RCC 7860 (cell line): ENCODE measurements at regions not wholly inside any gene's neighbourhood (a gene's known extent, or its start where the extent isn't known, plus 50 kb on each side); places are given as distances from the start of the nearest gene placed in this dataset.
A peak's percentile ranks its signal among the peaks of the same experiment; 100 is the strongest.
"Not testable (repeated sequence)": the region's sequence is repeated elsewhere in the genome, so short reads cannot be mapped to it uniquely, and the experiment has no call there.

Experiments
- DNase-seq: peaks from one replicate; pipeline ENCODE4 v3.0.0-alpha.2; 2015; ENCODE audit warnings: low spot score
- FAIRE-seq: peaks from 2 replicates; lab custom pipeline; 2012; peaks lifted over from hg19 to GRCh38; lab: Jason Lieb, UNC

DNA sequence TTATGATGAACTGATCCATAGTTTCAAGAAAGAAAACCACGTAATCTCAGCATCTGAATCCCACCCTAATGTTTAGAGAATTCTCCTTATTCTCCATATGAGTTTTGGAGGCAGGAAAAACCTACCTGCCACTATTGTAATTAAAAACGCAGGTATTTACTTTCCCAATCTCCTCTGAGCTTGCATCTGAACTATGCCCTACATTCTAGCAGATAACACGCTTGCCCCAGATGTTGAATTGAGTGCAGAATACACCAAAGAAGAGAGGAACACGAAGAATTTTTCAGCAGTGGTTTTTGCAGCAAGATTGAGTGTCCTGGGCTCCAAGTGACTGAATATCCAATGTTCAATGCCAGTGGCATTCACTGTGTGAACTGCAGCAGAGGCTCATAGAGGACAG lies 182.4 kb downstream of the COX18 start:
- FAIRE-seq, result no peak
- no peak for DNase-seq

DNA sequence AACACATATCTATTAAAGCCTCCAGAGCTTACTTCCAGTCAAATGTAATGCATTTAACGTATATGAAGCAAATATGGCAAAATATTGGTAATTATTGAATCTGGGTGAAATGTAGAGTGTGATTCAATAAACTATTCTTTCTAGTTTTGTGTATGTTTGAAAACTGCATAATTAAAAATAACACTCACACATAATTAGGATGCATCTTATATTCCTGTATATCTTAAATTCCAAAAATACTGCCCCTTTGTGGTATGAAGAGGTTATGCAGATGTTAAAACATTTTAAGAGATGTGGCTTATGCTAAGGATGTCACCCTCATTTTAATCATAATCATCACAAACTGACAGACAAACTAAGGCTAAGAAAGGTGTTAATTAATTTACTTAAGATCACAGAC lies 182.9 kb downstream of the COX18 start:
- no peak for DNase-seq
- peak; percentile 5 for FAIRE-seq

DNA sequence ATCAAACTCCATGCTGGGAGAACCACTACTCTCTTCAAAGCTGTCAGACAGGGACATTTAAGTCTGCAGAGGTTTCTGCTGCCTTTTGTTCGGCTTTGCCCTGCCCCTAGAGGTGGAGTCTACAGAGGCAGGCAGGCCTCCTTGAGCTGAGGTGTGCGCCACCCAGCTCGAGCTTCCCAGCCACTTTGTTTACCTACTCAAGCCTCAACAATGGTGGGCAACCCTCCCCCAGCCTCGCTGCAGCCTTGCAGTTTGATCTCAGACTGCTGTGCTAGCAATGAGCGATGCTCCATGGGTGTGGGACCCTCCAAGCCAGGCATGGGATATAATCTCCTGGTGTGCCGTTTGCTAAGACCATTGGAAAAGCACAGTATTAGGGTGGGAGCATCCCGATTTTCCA lies 185.3 kb downstream of the COX18 start:
- not testable (repeated sequence) for DNase-seq, FAIRE-seq

DNA sequence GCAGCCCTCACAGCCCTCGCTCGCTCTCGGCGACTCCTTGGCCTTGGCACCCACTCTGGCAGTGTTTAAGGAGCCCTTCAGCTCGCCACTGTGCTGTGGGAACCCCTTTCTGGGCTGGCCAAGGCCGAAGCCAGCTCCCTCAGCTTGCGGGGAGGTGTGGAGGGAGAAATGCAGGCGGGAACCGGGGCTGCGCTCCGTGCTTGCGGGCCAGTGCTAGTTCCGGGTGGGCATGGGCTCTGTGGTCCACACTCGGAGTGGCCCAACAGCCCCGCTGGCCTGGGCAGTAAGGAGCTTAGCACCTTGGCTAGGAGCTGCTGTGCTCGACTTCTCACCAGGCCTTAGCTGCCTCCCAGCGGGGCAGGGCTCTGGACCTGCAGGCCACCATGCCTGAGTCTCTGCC lies 192.6 kb downstream of the COX18 start:
- DNase-seq, result no peak
- no peak for FAIRE-seq

DNA sequence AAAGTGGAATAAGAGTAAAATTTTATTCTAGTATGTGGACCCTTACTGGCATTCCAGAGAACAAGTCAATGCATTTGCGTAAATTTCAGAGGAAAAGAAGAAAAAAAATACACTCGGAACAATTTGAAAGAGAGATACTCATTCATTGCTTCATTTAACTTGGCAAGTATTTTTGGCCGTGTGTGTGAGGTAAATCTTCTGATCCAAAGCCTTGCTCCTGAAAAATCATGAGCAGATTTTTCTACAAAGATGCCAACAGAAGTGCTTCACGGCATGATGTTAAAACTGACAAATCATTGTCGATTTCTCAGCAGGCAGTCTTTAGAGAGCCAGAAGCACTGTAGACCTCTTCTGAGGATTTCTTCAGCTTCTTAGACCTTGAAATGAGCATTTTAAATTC lies 194.0 kb downstream of the COX18 start:
- no peak for DNase-seq
- FAIRE-seq, result no peak

DNA sequence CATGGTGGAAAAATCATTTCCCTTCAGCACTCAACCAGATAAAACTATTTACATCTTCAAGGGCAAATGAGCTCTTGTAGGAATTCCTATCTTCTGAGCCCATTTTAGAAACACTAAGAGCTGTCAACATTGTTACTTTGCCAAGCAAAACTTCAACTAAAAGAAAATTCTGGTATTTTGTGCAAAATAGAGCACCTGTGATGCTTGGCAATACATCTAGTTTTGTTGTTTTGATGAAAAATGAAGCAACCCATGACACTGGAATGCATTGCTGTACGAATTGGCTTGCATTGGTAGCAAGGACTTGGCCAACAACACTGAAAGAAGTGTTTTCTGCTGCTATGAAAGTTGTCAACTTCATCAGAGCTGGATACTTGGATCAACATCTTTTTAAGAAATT lies 194.4 kb downstream of the COX18 start:
- DNase-seq (no peak), FAIRE-seq (no peak)

DNA sequence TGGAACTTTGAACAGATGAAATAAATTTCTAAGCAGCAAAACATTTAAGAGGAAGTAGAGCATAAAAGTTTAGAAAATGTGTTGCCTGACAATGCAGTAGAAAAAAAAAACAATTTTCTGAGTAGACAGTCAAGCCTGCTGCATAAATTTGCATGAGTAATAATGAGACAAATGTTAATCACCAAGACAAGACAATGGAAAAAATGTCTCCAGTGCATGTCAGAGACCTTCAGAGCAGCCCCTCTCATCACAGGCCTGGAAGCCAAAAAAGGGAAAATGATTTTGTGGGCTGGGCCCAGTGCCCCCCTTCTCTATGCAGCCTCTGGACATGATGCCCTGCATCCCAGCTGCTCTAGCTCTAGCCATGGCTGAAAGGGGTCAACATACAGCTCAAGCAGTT lies 204.6 kb downstream of the COX18 start:
- DNase-seq (no peak), FAIRE-seq (no peak)

DNA sequence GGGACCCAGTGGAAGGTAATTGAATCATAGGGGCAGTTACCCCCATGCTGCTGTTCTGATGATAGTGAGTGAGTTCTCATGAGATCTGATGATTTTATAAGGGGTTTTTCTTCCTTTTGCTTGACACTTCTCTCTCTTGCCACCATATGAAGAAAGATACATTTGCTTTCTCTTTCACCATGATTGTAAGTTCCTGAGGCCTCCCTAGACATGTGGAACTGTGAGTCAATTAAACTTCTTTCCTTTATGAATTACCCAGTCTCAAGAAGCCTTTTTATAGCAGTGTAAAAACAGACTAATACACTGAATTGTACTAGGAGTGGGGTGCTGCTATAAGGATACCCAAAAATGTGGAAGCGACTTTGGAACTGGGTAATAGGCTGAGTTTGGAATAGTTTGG lies 205.2 kb downstream of the COX18 start:
- FAIRE-seq, DNase-seq: not testable (repeated sequence)

DNA sequence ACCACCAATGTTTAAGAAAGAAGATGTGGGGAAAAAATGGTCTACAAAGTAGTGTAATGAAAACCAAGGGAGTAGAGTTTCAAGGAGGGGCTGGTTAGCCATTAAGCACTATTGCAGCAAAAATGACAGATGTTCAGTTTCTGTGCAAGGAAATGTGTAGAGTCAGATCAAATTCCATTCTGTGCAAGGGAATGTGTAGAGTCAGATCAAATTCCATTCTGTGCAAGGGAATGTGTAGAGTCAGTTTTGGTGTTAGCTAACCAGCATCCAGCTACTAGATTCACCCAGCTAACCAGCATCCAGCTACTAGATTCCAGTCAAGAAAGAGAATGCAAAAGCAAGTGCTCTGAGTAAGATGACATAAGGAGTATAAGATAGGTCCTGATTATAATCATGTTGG lies 208.8 kb downstream of the COX18 start:
- no peak for FAIRE-seq
- DNase-seq, result peak; percentile 8

DNA sequence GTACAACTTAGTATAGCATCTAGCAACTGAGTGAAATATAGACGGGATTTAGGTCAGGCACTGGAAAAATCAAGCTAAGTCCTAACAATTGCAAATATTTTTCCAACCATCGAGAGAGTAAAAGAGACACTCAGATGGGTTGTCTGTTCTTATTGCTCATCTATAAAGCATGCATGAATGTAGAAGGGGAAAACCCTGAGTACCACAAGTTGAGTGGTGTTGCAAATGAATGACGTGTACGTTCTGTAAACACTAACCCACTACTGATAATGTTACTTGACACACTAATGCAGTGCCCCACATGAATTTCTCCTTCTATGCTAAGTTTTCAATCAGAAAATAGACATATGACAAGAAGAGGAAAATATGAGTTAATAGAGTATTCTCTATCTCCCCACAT lies 211.2 kb downstream of the COX18 start:
- peak; percentile 94 for FAIRE-seq
- peak; percentile 89 for DNase-seq

DNA sequence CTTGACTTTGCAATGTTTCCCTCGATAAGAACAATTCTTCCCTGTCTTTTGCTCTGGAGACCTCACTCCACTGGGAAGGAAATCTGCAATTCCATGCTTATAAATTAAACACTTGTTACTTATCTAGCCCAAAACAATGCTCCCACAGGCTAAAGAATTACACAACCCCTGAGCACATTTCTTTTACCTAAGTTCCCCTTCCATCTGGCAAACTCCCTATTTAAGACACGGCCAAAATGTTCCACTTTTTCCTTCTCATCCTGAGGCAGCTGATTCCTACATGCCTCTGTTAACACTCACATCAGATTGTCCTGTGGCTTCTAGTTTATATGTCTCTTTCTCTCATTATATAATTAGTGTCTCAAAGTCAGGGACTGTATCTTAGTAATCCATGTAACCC lies 211.7 kb downstream of the COX18 start:
- peak; percentile 7 for DNase-seq
- FAIRE-seq, result no peak

DNA sequence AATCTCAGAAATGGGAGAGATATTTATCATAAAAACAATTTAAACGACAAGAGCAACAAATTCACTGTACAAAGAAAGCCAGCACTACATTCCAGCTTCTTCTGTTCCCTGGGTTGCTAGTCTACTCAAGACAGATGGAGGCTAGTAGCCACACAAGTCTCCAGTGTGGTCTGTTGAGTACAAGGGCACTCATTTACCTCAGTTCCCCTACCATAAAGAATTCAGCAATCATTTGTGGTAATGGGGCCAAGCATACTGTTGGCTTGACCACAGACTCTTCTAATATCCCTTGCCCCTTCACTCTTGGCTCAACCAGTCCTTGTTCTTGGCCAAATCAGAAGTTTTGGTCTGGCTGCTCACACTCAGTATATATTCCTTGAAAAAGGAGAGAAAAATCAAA lies 212.3 kb downstream of the COX18 start:
- DNase-seq, result no peak
- no peak for FAIRE-seq

DNA sequence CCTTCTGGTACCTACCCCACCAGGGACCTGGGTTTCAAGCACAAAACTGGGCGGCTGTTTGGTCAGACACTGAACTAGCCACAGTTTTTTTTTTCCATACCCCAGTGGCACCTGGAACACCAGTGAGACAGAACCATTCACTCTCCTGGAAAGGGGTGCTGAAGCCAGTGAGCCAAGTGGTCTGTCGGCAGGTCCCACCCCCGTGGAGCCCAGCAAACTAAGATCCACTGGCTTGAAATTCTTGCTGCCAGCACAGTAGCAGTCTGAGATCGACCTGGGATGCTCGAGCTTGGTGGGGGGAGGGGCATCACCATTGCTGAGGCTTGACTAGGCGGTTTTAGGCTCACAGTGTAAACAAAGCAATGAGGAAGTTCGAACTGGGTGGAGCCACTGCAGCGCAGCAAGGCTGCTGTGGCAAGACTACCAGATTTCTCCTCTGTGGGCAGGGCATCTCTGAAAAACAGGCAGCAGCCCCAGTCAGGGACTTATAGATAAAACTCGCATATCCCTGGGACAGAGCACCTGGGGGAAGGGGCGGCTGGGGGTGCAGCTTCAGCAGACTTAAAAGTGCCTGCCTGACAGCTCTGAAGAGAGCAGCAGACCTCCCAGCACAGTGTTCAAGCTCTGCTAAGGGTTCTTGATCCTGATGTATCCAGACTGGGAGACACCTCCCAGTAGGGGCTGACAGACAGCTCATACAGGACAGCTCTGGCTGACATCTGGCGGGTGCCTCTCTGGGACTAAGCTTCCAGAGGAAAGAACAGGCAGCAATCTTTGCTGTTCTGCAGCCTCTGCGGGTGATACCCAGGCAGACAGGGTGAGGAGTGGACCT lies 223.0 kb downstream of the COX18 start:
- DNase-seq (no peak), FAIRE-seq (no peak)

DNA sequence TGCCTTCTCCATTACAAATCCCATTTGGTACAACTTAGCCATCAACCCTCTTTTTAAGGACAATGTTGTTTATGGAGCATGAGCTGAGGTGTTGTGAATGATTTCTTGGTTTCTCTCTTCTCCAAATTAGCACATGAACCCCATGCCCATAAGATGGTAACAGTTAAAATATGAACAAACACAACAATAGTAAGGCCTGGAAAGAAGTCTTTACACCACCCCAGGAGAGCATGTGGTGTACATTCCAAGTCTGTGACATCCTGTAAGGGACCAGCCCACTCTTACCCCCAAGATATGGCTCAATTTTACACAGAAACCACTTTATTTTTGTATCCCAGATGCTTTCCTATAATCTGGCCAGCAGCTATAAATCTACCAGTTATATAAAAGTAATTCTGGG lies 226.1 kb downstream of the COX18 start:
- no peak for FAIRE-seq
- DNase-seq, result no peak

DNA sequence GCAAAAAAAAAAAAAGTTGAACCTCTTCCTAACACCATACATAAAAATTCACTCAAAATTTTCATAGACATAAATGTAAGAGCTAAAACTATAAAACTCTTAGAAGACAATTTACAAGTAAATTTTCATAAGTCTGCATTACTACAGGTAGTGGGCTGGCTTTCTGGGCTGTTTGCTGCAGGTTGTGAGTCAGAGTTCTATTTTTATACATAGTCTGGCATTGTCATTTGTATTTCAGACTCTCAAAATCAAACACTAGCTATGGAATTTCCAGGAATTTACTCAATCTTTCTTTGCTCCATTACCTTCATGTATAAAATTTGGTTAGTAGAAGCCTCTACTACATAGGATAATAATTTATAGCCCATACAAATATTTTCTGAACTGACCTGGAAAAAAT lies 227.2 kb downstream of the COX18 start:
- DNase-seq (peak; percentile 36), FAIRE-seq (peak; percentile 81)

DNA sequence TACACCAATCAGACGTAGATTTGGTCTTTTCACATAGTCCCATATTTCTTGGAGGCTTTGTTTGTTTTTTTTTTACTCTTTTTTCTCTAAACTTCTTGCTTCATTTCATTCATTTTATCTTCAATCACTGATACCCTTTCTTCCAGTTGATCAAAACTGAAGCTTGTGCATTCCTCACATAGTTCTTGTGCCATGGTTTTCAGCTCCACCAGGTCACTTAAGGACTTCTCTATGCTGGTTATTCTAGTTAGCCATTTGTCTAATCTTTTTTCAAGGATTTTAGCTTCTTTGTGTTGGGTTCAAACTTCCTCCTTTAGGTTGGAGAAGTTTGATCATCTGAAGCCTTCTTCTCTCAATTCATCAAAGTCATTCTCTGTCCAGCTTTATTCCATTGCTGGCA lies 229.3 kb downstream of the COX18 start:
- FAIRE-seq, DNase-seq: not testable (repeated sequence)

DNA sequence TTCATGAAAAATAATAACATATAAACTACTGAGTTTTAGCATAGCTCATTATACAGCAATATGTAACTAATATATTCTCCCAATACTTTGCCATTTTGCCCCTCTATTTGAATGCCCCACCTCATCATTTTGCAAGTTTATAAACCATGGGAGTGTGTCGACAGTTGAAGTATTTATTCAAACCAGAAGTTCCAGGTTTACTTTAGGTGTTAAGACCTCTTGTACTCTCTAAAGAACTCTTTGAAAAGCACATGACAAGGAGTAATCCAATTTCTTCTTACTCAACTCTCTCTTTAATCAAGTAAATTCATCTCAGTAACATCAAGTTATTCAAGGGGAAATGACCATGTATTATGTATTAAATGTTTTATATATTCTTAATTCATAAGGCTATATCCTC lies 240.7 kb downstream of the COX18 start:
- no peak for FAIRE-seq

DNA sequence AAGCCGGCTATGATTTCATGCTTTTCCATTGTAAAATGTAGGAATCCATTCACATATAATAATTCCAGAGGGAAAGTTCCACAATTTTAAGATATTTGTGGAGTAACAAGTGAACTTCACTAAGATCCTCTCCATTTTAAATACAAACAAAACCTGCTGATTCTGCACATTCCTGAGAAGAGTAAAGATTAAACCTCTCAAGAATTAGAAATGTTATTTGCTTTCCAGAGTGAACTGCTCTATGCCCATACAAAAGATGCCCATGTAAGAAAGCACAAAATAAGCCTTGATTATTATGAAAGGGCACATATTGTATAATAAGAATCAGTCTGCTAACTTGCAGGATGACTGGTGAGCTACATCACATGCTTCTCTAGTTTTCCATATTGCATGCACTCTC lies 241.5 kb downstream of the COX18 start:
- DNase-seq, result no peak
- FAIRE-seq, result no peak

More for the DNA sequence above, 240.7 kb downstream of the COX18 start:
- no peak for DNase-seq

DNA sequence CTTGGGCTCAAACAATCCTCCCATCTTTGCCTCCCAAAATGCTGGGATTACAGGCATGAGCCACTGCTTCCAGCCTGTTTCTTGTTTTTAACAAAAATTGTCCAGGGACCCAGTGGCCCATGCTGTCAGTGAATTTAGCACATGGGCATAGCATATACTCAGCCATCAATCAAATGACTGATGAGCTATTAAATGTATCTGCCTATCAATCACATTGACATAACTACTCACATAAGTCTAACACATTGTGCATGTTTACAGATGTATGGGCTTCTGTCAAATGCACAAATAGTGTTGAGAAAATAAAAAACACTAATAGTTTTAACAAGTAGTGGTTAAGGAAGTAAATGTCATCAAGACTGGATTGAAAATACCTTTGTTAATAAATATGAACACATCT lies 249.4 kb downstream of the COX18 start:
- FAIRE-seq, result no peak
- DNase-seq, result no peak

DNA sequence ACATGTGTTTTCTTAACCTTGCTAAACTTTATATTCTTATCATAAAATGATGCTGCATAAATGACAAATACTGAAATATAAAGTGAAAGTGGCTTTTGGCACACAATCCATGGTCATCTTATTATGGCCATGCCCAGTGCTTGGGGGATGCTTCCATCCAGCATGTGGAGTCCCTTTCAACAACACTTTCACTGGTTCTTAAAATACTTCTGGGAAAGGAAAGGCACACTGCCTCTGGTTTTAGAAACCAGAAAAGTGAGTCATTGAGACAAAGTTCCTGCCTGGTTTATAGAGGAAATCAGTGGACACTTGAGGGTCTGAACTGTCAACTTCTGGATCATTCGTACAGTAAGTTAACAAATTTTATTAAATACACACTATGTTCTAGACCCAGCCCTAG lies 248.0 kb upstream of the ADAMTS3 start:
- FAIRE-seq, result no peak
- DNase-seq, result no peak

DNA sequence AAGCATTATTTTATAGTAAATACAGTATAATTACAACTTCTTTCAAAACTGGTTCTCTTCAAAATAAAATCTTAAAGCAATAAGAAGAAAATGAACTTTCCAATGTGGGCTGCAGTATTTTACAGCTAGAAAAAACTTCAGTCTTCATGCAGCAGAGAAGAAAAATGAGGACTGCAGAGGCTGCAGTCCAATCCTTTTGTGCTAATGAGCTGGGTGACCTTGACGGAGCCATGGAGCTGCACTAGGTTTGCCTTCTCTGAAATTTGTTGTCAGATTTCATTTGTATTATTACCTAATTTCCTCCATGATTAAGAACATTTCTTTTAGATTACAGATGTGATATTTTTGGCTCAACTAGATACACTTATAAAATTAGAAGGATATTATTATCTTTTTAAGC lies 245.2 kb upstream of the ADAMTS3 start:
- FAIRE-seq, result no peak
- DNase-seq, result no peak

DNA sequence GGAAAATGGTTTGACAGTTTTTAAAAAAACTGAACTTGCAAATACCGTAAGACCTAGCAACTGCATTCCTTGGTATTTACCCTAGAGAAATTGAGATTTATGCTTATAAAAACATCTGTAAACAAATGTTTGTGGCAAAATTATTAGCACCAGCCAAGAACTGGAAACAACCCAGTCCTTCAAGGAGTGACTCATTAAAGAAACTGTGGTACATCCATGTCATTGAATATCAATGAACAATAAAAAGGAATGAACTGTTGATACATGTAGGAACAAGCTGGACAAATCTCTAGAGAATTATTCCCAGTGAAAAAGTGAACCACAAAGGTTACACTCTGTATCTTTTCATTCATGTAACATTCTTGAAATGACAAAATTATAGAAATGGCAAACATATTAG lies 240.2 kb upstream of the ADAMTS3 start:
- FAIRE-seq (no peak), DNase-seq (no peak)

DNA sequence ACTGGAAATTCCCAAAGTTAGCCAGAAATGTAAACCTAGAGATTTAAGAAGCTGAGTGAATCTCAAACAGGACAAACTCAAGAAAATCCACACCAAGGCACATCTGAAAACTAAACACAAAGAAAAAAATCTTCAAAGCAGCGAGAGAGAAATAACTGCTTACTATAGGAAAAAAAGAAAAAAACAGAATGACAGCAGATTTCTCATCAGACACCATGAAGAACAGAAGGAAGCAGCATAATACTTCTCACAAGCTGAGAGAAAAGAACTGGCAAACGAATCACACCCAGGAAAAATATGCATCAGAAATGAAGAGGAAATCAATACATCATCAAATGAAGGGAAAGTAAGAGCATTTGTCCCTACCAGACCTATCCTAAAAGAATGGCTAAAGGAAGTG lies 236.3 kb upstream of the ADAMTS3 start:
- no peak for DNase-seq
- no peak for FAIRE-seq
